GM18499 (cell line): ENCODE measurements at regions not wholly inside any gene's neighbourhood (a gene's known extent, or its start where the extent isn't known, plus 50 kb on each side); places are given as distances from the start of the nearest gene placed in this dataset.
A peak's percentile ranks its signal among the peaks of the same experiment; 100 is the strongest.

Experiments used
- ATAC-seq: cut with Tn5 transposase; IDR thresholded peaks from one replicate; pipeline ENCODE4 v1.9.1; 2021; ENCODE audit warnings: moderate number of reproducible peaks; ENCODE audit not compliant: insufficient read depth, unreplicated experiment

- no peak for ATAC-seq
These were observed 1121.1 kb upstream of the ADGRL3 start for GRCh38 chr4:60078984-60079383.

- ATAC-seq, result no peak
These were observed 1118.3 kb upstream of the ADGRL3 start for GRCh38 chr4:60081839-60082238.

- ATAC-seq, result no peak
These were observed 1111.2 kb upstream of the ADGRL3 start for GRCh38 chr4:60088807-60089486.

- no peak for ATAC-seq
These were observed 1110.4 kb upstream of the ADGRL3 start for GRCh38 chr4:60089546-60090273.

DNA sequence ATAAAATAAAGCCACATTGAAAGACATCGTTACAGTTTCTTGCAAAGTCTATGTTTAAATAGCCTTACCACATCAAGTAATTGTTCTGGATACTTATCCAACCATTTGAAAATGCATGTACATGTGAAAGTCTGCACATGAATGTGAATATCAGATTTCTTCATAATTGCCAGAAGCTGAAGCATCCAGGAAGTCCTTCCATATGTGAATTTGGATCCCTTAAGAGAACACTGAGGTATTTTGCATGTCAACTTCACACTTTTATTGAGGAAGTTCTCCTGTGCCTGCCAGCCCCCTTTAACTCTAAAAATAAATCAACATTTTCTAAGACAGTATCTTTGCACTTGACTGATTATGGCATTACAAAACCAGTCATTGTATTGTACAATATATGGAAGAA is 1103.5 kb upstream of the ADGRL3 start:
- no peak for ATAC-seq

GRCh38 chr4:60116592-60116991 is 1083.5 kb upstream of the ADGRL3 start:
- no peak for ATAC-seq

DNA sequence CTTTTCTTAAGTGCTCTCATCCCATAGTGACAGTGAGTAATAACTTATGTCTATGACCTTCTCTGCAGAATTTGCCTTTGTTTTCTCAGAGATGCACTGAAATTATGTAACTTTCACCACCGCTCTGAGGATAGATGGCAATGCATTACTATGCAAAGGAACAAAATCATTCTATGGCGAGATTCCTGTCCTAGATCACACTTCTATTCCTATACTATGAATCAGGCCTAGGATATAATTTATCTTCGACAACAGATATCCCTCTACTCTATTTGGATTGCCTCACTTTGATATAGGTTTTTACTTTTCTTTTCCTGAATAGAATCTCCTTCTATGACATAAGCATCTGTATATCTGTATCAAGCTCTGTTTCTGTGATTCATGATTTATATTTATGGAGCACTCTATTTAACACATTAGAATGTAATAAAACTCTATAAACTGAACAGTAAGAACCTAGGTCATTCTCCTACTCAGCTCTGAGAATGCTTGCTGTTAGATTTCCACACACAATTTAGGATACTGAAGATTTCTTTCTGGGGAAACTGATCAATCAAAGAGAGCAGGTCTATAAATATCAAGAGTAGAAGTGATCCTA is 1082.3 kb upstream of the ADGRL3 start:
- ATAC-seq, result no peak

DNA sequence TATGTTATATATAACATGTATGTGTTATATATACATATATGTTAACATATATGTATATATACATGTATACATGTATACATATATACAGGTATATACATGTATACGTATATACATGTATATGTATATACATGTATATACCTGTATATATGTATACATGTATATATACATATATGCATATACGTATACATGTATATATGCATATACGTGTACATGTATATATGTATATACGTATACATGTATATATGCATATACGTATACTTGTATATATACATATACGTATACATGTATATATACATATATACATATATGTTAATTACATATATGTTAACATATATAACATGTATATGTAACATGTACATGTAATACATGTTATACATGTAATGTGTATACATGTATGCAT is 1077.3 kb upstream of the ADGRL3 start:
- ATAC-seq, result no peak

DNA sequence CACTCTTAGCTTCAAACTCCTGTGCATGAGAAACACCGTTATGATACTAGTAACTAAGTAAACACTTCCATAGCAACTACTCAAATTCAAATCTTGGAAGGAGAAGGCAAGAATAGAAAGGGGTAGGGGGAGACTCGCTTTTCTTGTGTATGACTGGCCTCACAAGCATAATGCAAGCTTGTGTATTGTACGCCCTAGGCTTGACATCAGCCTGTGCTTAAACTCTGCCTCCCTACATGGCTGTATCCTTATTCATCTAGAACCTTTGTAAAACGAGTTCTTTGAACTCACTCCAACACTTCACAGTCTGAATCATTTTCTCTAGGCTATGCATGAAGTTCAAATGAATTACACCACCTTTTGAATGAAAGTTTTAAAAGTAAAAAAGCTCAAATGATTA is 1071.2 kb upstream of the ADGRL3 start:
- ATAC-seq, result no peak

GRCh38 chr4:60129740-60130139 is 1070.4 kb upstream of the ADGRL3 start:
- no peak for ATAC-seq

DNA sequence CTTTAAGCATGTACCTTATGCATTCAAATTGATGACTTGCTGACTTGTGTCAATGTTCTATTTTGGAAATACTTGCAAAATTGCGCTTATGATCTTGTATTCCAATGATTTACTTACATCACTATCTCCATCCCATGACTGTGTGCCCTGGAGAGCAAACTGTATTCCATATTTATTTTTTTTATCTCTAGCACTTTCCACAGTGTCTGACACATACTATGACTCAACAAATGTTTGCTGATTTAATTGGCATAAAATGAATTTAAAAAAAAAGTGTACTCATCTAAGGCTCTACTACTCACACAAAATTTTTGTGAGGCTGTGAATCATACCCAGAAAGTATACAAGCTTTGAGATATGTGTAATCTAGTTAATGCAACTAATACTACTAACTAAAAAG is 1066.8 kb upstream of the ADGRL3 start:
- no peak for ATAC-seq

- no peak for ATAC-seq
These were observed 1066.0 kb upstream of the ADGRL3 start for GRCh38 chr4:60134099-60134498.

- no peak for ATAC-seq
These were observed 1045.0 kb upstream of the ADGRL3 start for GRCh38 chr4:60155088-60155487.

- no peak for ATAC-seq
These were observed 1027.0 kb upstream of the ADGRL3 start for GRCh38 chr4:60173103-60173502.

DNA sequence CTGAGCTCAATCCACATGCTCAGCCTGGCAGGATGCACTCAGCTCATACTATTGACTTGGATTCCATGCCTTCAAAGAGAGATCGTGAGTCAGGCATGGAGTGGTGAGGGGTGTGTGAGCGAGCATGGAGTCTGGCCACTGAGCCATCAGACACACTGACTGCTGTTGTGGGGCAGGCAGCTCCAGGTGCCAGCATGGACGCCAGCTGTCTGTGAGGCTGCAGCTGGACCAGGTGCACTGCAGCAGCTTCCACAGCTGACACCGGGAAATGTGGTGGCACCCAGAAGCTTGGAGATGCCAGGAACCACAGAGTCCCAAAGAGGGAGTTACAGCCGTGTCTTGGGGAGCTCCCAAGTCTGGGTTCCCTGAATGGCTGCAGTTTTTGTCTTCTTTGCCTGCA is 1026.4 kb upstream of the ADGRL3 start:
- no peak for ATAC-seq

DNA sequence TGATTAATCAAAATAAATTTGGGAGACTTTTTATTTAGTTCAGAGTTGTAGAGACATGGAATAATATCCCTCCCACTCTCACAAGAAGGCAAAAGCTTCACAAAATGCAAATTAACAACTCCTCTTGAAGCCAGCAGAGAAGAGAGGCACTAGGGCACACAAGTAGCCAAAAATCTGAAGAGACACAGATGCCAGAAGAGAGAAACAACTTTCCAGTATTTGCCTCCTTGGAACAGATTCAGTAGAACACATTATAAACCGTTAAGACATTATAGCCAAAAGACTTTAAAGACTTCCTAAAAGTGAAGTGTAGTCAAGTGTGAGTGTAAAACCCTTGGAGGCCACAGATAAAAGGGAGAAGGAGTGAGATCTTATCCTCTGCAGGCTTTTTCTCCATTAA is 1024.9 kb upstream of the ADGRL3 start:
- ATAC-seq, result no peak

- no peak for ATAC-seq
These were observed 1012.7 kb upstream of the ADGRL3 start for GRCh38 chr4:60187428-60187827.

GRCh38 chr4:60189286-60189685 is 1010.8 kb upstream of the ADGRL3 start:
- ATAC-seq, result no peak

GRCh38 chr4:60194214-60194613 is 1005.9 kb upstream of the ADGRL3 start:
- no peak for ATAC-seq

DNA sequence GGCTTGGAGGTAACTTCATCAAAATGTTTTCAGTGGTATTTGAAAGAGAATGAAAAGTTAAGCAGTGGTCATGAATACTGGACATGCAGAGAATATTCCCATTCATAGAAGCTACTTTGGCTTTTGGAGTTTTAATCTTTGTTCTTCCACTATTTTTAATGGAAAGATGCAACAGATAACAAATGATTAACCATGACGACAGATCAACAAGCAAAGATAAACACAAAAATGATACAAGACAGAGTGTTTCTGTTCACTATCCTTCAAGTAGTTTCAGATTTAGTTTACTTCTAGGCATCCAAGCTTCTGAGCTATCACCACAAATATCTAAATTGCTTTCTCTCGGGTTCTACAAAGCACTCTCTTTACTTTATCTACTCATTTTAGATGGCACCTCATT is 1004.9 kb upstream of the ADGRL3 start:
- no peak for ATAC-seq

GRCh38 chr4:60201052-60201673 is 999.0 kb upstream of the ADGRL3 start:
- peak; percentile 54 for ATAC-seq
